ENCODE measurements at regions not wholly inside any gene's neighbourhood (a gene's known extent, or its start where the extent isn't known, plus 50 kb on each side); places are given as distances from the start of the nearest gene placed in this dataset.

- no peak overlapping the region for H3K27ac Mint-ChIP-seq
- no peak overlapping the region for H3K4me3 Mint-ChIP-seq
- no peaks in the 10 kb centered on the region for H3K4me1 Mint-ChIP-seq
- ATAC-seq (no peak), DNase-seq (no peak)
- no peaks in the 10 kb centered on the region for H3K27me3 Mint-ChIP-seq
- H3K9me3 Mint-ChIP-seq, result peaks cover 25% of the 10 kb centered on the region
- H3K36me3 Mint-ChIP-seq (ENCODE audit: low read depth), result peaks cover 2% of the 10 kb centered on the region
These were observed 362.7 kb downstream of the ZNF608 start for GRCh38 chr5:124383693-124384092.

GRCh38 chr5:124377386-124377785 is 369.1 kb downstream of the ZNF608 start:
- H3K4me1 Mint-ChIP-seq, result no peaks in the 10 kb centered on the region
- H3K27ac Mint-ChIP-seq, result no peak overlapping the region
- no peak for ATAC-seq
- DNase-seq, result no peak
- H3K27me3 Mint-ChIP-seq, result no peaks in the 10 kb centered on the region
- peaks cover 2% of the 10 kb centered on the region for H3K36me3 Mint-ChIP-seq (ENCODE audit: low read depth)
- peaks cover 13% of the 10 kb centered on the region for H3K9me3 Mint-ChIP-seq
- H3K4me3 Mint-ChIP-seq, result no peak overlapping the region

- H3K9me3 Mint-ChIP-seq, result no peaks in the 10 kb centered on the region
- no peak overlapping the region for H3K27ac Mint-ChIP-seq
- ATAC-seq (no peak), DNase-seq (no peak)
- no peak overlapping the region for H3K4me3 Mint-ChIP-seq
- H3K36me3 Mint-ChIP-seq (ENCODE audit: low read depth), result no peaks in the 10 kb centered on the region
- H3K4me1 Mint-ChIP-seq, result no peaks in the 10 kb centered on the region
- H3K27me3 Mint-ChIP-seq, result no peaks in the 10 kb centered on the region
These were observed 372.6 kb downstream of the ZNF608 start for GRCh38 chr5:124373883-124374282.

- H3K27me3 Mint-ChIP-seq, result no peaks in the 10 kb centered on the region
- H3K27ac Mint-ChIP-seq, result no peak overlapping the region
- H3K4me1 Mint-ChIP-seq, result no peaks in the 10 kb centered on the region
- no peak for ATAC-seq
- no peaks in the 10 kb centered on the region for H3K36me3 Mint-ChIP-seq (ENCODE audit: low read depth)
- no peak for DNase-seq
- H3K4me3 Mint-ChIP-seq, result no peak overlapping the region
- peaks cover 2% of the 10 kb centered on the region for H3K9me3 Mint-ChIP-seq
These were observed 374.0 kb downstream of the ZNF608 start for GRCh38 chr5:124372457-124372856.

DNA sequence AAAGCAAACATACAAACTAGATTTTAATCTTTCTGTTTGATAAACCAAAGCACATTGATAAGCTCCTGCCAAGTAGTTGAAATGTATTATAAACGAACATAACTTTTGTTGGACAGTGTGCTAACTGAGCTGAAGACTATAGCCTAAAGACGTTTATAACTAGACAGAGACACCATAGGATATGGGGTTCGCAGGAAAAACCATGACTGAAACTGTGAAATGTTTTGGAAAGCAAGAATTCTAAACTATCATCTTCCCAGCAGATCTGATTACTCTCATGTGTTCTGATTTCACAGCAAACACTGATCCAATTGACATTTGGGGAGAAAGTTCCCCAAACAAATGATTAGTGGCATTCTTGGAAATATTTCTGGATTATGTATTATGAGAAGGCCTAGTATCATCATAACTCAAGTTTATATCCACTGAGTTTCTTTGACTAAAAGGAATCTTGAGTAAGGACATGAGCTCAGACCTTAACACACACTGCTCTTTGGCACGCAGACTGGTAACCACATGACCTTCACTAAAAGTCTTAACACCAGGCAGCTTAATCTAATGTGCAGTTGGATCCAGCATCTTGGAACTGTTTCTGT is 375.2 kb downstream of the ZNF608 start:
- Mint-ChIP-seq H3K27me3 (no peaks in the 10 kb centered on the region), H3K27ac (no peak overlapping the region), H3K4me1 (no peaks in the 10 kb centered on the region), H3K36me3 (ENCODE audit: low read depth) (no peaks in the 10 kb centered on the region), H3K9me3 (peaks cover 6% of the 10 kb centered on the region), H3K4me3 (no peak overlapping the region)
- DNase-seq (no peak), ATAC-seq (no peak)

- Mint-ChIP-seq H3K4me1 (no peaks in the 10 kb centered on the region), H3K4me3 (no peak overlapping the region), H3K27ac (no peak overlapping the region), H3K36me3 (ENCODE audit: low read depth) (no peaks in the 10 kb centered on the region), H3K9me3 (peaks cover 6% of the 10 kb centered on the region), H3K27me3 (no peaks in the 10 kb centered on the region)
- no peak for ATAC-seq
- no peak for DNase-seq
These were observed 375.8 kb downstream of the ZNF608 start for GRCh38 chr5:124370601-124371000.

DNA sequence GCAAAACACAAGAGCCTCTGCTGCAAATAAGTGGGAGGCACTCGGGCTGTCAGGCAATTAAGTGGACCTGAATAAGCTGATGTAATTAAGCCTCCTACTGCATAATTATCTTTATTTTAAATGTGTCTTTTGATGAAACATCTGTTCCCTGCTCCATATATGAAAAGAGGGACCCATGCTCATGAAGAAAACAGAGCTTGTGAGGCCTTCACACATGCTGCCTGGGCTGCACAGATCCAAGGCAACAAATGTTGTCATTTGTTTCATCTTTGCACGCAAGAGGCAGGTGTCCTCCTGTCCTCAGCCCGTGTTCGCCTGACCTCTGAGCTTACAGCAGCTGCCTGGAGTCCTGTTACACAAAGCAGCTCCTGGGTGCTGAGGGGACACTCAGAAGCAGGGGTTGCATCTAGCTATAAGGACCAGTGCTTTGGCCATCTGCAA is 381.1 kb downstream of the ZNF608 start:
- H3K4me1 Mint-ChIP-seq, result no peaks in the 10 kb centered on the region
- no peak overlapping the region for H3K4me3 Mint-ChIP-seq
- H3K27me3 Mint-ChIP-seq, result no peaks in the 10 kb centered on the region
- no peak overlapping the region for H3K27ac Mint-ChIP-seq
- H3K36me3 Mint-ChIP-seq (ENCODE audit: low read depth), result peaks cover 2% of the 10 kb centered on the region
- DNase-seq (no peak), ATAC-seq (no peak)
- peaks cover 10% of the 10 kb centered on the region for H3K9me3 Mint-ChIP-seq

- no peak for ATAC-seq
- Mint-ChIP-seq H3K27ac (no peak overlapping the region), H3K27me3 (no peaks in the 10 kb centered on the region), H3K4me3 (no peak overlapping the region), H3K4me1 (no peaks in the 10 kb centered on the region), H3K36me3 (ENCODE audit: low read depth) (no peaks in the 10 kb centered on the region), H3K9me3 (peaks cover 15% of the 10 kb centered on the region)
- DNase-seq, result no peak
These were observed 390.5 kb downstream of the ZNF608 start for GRCh38 chr5:124355928-124356327.

GRCh38 chr5:124353016-124353415 is 393.4 kb downstream of the ZNF608 start:
- Mint-ChIP-seq H3K4me1 (no peaks in the 10 kb centered on the region), H3K27me3 (no peaks in the 10 kb centered on the region), H3K36me3 (ENCODE audit: low read depth) (no peaks in the 10 kb centered on the region), H3K27ac (no peak overlapping the region), H3K9me3 (peaks cover 17% of the 10 kb centered on the region), H3K4me3 (no peak overlapping the region)
- ATAC-seq (no peak), DNase-seq (no peak)

DNA sequence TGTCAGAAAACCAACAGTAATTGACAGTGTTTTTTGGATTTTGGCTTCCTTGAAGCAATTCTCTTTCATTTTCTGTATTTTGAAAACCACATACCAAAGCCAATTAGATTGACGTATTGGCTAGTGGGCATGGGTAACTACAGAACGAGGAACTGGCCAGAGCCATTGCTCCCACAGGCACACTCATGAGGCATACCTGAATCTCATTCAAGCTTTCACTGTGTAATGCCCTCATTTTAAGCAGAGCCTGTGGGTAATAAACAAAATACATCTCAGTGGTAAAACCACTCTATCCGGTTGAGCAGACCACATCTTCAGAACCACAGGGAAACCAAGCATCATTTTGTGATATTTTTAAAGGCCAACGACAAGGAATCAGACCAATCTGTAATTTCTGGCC is 394.1 kb downstream of the ZNF608 start:
- no peak for DNase-seq
- no peak for ATAC-seq
- H3K4me1 Mint-ChIP-seq, result no peaks in the 10 kb centered on the region
- no peaks in the 10 kb centered on the region for H3K27me3 Mint-ChIP-seq
- H3K9me3 Mint-ChIP-seq, result peaks cover 17% of the 10 kb centered on the region
- H3K27ac Mint-ChIP-seq, result no peak overlapping the region
- no peaks in the 10 kb centered on the region for H3K36me3 Mint-ChIP-seq (ENCODE audit: low read depth)
- no peak overlapping the region for H3K4me3 Mint-ChIP-seq

GRCh38 chr5:124349931-124350330 is 396.5 kb downstream of the ZNF608 start:
- no peak for DNase-seq
- no peaks in the 10 kb centered on the region for H3K36me3 Mint-ChIP-seq (ENCODE audit: low read depth)
- no peak overlapping the region for H3K27ac Mint-ChIP-seq
- no peaks in the 10 kb centered on the region for H3K4me1 Mint-ChIP-seq
- peaks cover 11% of the 10 kb centered on the region for H3K9me3 Mint-ChIP-seq
- no peaks in the 10 kb centered on the region for H3K27me3 Mint-ChIP-seq
- H3K4me3 Mint-ChIP-seq, result no peak overlapping the region
- no peak for ATAC-seq

- ATAC-seq, result peak; percentile 28
- no peak overlapping the region for H3K27ac Mint-ChIP-seq
- no peaks in the 10 kb centered on the region for H3K36me3 Mint-ChIP-seq (ENCODE audit: low read depth)
- no peaks in the 10 kb centered on the region for H3K9me3 Mint-ChIP-seq
- DNase-seq, result no peak
- no peak overlapping the region for H3K4me3 Mint-ChIP-seq
- H3K4me1 Mint-ChIP-seq, result peaks cover 2% of the 10 kb centered on the region
- H3K27me3 Mint-ChIP-seq, result no peaks in the 10 kb centered on the region
These were observed 403.0 kb downstream of the ZNF608 start for GRCh38 chr5:124343451-124343867.

GRCh38 chr5:124342986-124343385 is 403.5 kb downstream of the ZNF608 start:
- DNase-seq (no peak), ATAC-seq (no peak)
- Mint-ChIP-seq H3K4me1 (peaks cover 2% of the 10 kb centered on the region), H3K27me3 (no peaks in the 10 kb centered on the region), H3K27ac (no peak overlapping the region), H3K4me3 (no peak overlapping the region), H3K36me3 (ENCODE audit: low read depth) (no peaks in the 10 kb centered on the region), H3K9me3 (no peaks in the 10 kb centered on the region)

DNA sequence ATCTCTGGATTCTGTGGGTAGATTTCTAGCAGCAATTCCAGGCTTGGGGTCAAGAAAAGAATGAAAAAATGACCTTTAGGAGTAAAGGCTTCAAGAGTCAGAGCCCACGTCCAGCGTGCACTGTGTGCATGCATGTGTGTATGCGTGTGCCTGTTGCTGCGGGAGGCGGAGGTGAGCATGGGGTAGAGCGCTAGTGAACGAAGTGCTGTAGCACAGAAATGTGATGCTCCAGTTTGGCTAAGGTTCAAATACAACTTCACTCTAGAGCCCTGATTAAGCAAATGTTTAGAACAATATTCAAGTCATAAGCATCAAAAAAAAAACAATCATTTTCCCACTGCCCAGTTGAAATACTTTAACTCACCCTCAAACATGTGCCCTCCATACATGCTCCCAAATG is 403.9 kb downstream of the ZNF608 start:
- H3K4me1 Mint-ChIP-seq, result peaks cover 2% of the 10 kb centered on the region

GRCh38 chr5:124342027-124342471 is 404.4 kb downstream of the ZNF608 start:
- Mint-ChIP-seq H3K4me3 (no peak overlapping the region), H3K27ac (no peak overlapping the region), H3K4me1 (peaks cover 2% of the 10 kb centered on the region), H3K27me3 (no peaks in the 10 kb centered on the region), H3K36me3 (ENCODE audit: low read depth) (no peaks in the 10 kb centered on the region), H3K9me3 (no peaks in the 10 kb centered on the region)
- DNase-seq (no peak), ATAC-seq (no peak)

More for the DNA sequence above, 403.9 kb downstream of the ZNF608 start:
- no peak for DNase-seq
- Mint-ChIP-seq H3K27me3 (no peaks in the 10 kb centered on the region), H3K36me3 (ENCODE audit: low read depth) (no peaks in the 10 kb centered on the region), H3K4me3 (no peak overlapping the region), H3K9me3 (no peaks in the 10 kb centered on the region), H3K27ac (no peak overlapping the region)
- ATAC-seq, result no peak
